Activated T-cell treated with anti-CD3 and anti-CD28 coated beads, Interleukin-2, amount 50 U/mL, for 72 hours (primary cell): ENCODE measurements at regions not wholly inside any gene's neighbourhood (a gene's known extent, or its start where the extent isn't known, plus 50 kb on each side); places are given as distances from the start of the nearest gene placed in this dataset.
A peak's percentile ranks its signal among the peaks of the same experiment; 100 is the strongest.

Source experiments
- ATAC-seq, 2 donors: fragments of 150-1000 bp; cut with Tn5 transposase; replicated peaks in 1 of 2; 2 replicates each; pipeline ENCODE4 v1.10.0; 2021; ENCODE audit warnings: moderate library complexity in 2 of 2, mild to moderate bottlenecking in 1 of 2
- DNase-seq, 2 donors: peaks; one replicate each; pipeline ENCODE4 v3.0.0; 2021 to 2022; ENCODE audit warnings: mixed read lengths in 1 of 2
- H3K27ac Mint-ChIP-seq: one replicate; pipeline ENCODE4 v1.8.0; 2022; ENCODE audit warnings: mild to moderate bottlenecking, moderate library complexity, mixed read lengths
- H3K27me3 Mint-ChIP-seq: one replicate; pipeline ENCODE4 v1.8.0; 2022; ENCODE audit warnings: low read depth, mixed read lengths
- H3K36me3 Mint-ChIP-seq, 2 donors: one replicate each; pipeline ENCODE4 v1.8.0; 2022; ENCODE audit warnings: mixed read lengths in 2 of 2, mild to moderate bottlenecking in 1 of 2; ENCODE audit not compliant: insufficient read depth in 2 of 2
- H3K4me1 Mint-ChIP-seq: one replicate; pipeline ENCODE4 v1.8.0; 2022; ENCODE audit warnings: low read depth, mixed read lengths
- H3K4me3 Mint-ChIP-seq, 2 donors: one replicate each; pipeline ENCODE4 v1.8.0; 2022; ENCODE audit warnings: mild to moderate bottlenecking in 2 of 2, mixed read lengths in 2 of 2, moderate library complexity in 2 of 2
- H3K9me3 Mint-ChIP-seq, 2 donors: one replicate each; pipeline ENCODE4 v1.8.0; 2022; ENCODE audit warnings: mixed read lengths in 2 of 2

DNA sequence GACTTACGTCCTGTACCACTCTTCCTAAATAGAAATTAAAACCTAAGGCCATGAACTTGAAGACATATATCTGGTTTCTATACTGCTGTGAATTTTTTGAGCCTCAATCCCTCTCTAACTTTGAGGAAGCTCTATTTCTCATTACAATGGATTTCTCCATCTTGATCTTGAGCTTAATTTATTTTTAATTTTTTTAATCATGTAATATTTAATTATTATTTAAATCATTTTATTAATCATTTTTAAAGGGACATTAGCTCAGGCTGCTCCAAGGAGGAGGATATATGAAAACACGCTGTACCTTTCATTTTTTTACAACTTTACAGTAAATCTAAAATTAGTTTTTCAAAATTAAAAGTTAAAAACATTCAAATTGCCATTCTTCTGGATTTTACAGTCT is 540.5 kb downstream of the SATB2 start:
- Mint-ChIP-seq H3K27ac (no peak overlapping the region), H3K4me3 (no peak overlapping the region), H3K36me3 (no peaks in the 10 kb centered on the region), H3K4me1 (no peaks in the 10 kb centered on the region), H3K9me3 (peaks cover 0 to 4% of the 10 kb centered on the region in 2 donors), H3K27me3 (no peaks in the 10 kb centered on the region)
- ATAC-seq: no peak
- DNase-seq: no peak

DNA sequence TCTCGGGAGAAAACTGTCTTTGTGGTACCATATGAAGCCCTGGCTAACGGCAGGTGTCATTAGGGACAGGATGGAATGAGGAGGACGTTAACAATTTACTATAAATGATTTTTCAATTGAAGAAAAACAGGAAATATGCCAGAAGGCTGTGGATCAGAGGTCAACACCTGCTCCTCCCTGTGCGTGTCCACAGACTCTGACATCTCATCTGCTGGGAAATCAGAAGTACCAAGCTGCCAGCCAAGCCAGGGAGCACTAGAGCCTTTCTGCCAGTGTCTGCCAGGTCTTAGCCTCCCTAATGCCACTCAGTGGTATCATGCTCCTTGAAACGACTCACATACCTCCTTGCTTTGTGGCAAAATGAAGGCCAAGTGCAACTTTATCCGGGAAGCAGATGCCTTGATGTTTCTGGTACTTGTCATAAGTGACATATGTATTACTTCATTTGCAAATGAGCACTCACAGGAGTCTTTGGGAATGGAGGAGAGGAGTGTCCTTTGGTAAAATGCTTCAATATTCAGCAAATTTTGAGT is 541.1 kb downstream of the SATB2 start:
- no peak for DNase-seq
- Mint-ChIP-seq H3K9me3 (peaks cover 0 to 4% of the 10 kb centered on the region in 2 donors), H3K27me3 (no peaks in the 10 kb centered on the region), H3K4me1 (no peaks in the 10 kb centered on the region), H3K4me3 (no peak overlapping the region), H3K27ac (no peak overlapping the region), H3K36me3 (no peaks in the 10 kb centered on the region)
- no peak for ATAC-seq

DNA sequence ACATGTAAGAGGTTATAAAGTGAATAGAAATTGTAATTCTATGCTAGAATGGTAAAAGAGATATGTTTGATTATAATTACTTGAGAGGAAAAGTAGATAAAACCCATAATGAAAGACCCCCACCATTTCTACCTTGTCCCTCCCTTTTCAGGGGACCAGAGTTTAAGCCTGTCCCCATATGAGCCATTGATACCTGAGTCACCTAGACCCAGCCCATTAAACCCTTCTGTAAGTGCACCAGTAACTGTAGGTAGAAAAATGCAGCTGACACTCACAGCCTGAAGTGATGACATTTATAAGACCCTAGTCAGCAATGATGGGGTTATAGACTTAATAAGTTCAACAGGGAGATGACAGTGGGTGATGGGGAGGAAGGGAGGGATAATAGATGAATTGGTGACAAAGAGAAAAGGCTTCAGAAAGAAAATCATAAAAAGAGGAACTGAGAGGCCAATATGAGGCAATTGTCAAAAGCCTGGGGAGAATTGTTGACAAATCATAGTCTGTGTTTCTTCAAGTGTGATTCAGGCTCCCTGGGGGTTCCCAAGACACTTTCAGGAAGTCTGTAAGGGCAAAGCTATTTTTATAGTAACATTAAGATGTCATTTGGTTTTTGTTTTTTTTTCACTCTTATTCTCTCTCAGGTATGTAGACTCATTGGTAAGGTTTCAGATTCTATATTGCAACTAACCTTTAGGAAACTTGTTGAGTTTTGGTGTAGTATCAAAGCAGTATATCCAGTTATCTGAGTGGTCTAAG is 544.2 kb downstream of the SATB2 start:
- Mint-ChIP-seq H3K36me3 (no peaks in the 10 kb centered on the region), H3K4me3 (no peak overlapping the region), H3K9me3 (no peaks in the 10 kb centered on the region), H3K4me1 (no peaks in the 10 kb centered on the region), H3K27me3 (no peaks in the 10 kb centered on the region), H3K27ac (no peak overlapping the region)
- peak in 1 of 2 donors; percentile 42 for ATAC-seq
- DNase-seq: no peak

DNA sequence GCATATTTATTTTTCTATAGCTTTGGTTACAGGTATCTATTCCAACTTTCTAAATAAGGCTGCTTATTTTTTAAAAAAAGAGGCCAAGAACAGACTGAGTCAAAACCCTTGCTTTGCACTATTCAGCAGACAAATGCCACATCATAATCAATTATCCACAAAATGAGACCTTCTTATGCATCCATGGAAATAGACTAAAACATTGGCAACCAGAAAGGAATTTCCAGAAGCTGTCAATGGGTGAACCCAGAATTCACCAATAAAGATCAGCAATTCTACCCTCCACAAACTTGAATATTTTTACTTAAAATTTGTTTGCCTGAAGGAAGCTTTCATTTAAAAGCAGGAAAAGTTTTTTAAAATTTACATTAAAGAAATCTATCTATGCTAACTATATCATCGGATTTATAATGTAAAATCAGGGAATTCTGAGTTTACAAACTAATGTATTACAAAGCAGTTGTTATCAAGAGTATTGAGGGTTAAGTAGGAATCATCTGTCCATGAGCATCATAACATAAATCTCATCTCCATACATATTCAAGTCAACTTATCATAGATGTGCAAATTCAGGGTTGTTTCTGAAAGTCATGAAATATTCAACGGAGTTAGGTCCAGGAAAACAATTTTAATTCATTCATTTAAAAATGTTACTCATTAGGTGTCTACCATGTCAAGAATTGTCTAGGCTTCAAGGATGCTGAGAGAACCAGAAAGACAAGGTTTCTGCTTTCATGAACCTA is 548.0 kb downstream of the SATB2 start:
- Mint-ChIP-seq H3K27me3 (no peaks in the 10 kb centered on the region), H3K4me3 (no peak overlapping the region), H3K36me3 (no peaks in the 10 kb centered on the region), H3K27ac (no peak overlapping the region), H3K4me1 (no peaks in the 10 kb centered on the region), H3K9me3 (peaks cover 0 to 2% of the 10 kb centered on the region in 2 donors)
- no peak for ATAC-seq
- no peak for DNase-seq

DNA sequence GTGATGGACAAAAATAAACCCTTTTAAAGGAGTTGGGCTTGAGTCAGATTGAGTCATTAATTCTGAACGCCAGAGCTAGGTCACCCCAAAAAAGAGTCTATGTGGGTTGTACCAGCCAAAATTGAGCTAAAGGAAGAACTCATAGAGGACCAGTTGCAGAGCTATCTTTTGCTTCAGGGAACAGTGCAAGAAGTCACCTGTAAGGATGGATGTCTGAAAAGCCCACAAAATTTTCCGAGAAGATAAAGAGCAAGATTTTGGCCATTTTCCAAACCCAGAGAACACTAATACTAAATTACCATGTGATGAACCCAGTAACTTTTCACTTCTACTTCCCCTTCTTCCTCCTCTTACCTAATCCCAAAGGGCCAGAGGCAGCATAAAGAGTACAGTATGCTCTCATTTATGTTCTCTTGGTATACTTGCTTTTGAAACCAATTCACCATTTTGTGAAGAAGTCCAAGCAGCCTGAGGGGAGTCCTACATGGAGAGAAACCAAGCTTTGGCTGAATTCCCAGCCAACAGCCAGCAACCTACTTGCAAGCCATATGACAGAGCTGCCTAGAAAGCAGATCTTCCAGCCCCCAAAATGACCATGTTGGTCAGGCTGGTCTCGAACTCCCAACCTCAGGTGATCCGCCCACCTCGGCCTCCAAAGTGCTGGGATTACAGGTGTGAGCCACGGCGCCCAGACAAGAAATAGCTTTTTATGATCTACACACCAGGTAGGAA is 551.7 kb downstream of the SATB2 start:
- H3K27ac Mint-ChIP-seq: no peak overlapping the region
- peaks cover 2 to 3% of the 10 kb centered on the region in 2 donors for H3K9me3 Mint-ChIP-seq
- no peak overlapping the region for H3K4me3 Mint-ChIP-seq
- no peak for ATAC-seq
- DNase-seq: no peak
- no peaks in the 10 kb centered on the region for H3K4me1 Mint-ChIP-seq
- no peaks in the 10 kb centered on the region for H3K36me3 Mint-ChIP-seq
- H3K27me3 Mint-ChIP-seq: no peaks in the 10 kb centered on the region

DNA sequence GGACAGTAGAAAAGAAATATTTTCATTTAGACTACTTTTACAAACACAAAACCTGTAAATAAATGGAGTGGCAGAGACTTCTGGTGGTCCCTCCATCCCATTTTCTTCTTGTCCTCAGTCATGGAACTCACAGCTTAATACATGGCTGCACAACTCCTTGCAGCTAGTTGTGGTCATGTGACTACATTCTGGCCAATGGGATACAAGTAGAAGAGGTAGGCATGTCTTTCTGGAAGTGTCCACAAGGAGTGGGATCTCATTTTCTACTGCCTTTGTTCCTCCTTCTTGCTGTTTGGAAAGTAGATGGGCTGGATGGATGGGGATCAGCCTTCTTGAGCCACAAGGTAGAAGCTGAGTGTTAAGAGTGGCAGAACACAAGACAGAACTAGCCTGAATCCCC is 555.8 kb downstream of the SATB2 start:
- no peak for DNase-seq
- H3K4me1 Mint-ChIP-seq: no peaks in the 10 kb centered on the region

DNA sequence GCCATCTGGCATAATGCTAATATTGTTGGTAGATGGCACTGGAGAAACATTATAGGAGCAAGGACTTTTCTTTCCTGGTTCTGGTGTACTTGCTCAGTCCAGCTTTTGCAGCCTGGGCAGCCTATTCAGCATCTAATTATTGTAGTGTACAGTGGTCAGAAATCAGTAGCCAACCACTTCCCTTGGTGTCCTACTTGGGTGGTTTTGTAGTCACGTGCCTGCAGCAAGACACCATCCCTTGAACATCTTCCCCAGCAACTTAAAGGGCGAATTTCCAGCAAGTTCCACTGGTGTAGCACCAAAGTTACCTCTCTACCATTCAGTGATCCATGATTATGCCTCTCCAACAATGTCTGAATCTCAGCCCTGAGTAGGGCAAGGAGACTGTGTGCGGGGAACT is 557.6 kb downstream of the SATB2 start:
- DNase-seq (no peak), ATAC-seq (no peak)
- no peaks in the 10 kb centered on the region for H3K4me1 Mint-ChIP-seq
- H3K27me3 Mint-ChIP-seq: no peaks in the 10 kb centered on the region
- no peaks in the 10 kb centered on the region for H3K36me3 Mint-ChIP-seq
- H3K27ac Mint-ChIP-seq: no peak overlapping the region
- peaks cover 5 to 8% of the 10 kb centered on the region in 2 donors for H3K9me3 Mint-ChIP-seq
- no peak overlapping the region for H3K4me3 Mint-ChIP-seq

More for the DNA sequence above, 555.8 kb downstream of the SATB2 start:
- Mint-ChIP-seq H3K36me3 (no peaks in the 10 kb centered on the region), H3K27me3 (no peaks in the 10 kb centered on the region), H3K9me3 (peaks cover 6 to 8% of the 10 kb centered on the region in 2 donors), H3K27ac (no peak overlapping the region), H3K4me3 (no peak overlapping the region)
- ATAC-seq: no peak

DNA sequence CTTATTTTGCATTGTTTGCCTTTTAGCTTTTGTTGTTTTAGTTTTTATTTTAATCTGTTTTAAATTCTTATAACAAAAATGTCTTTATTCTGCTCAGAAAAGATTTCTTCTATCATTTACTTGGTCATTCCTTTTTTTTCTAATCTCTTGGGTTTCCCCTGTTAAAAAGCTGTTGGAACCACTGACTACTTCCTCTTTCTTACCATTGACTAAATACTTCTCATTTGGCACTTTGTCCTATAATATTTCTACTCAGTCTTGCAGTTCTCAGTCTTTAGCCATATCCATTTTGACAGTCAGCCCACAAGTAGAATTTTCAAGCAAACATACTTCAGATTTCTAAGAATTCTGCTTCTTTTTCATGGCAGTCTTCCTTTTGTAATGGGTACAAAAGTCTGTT is 567.2 kb downstream of the SATB2 start:
- H3K9me3 Mint-ChIP-seq: peaks cover 5 to 6% of the 10 kb centered on the region in 2 donors
- DNase-seq (no peak), ATAC-seq (no peak)
- no peak overlapping the region for H3K27ac Mint-ChIP-seq
- peaks cover 0 to 1% of the 10 kb centered on the region in 2 donors for H3K36me3 Mint-ChIP-seq
- H3K4me1 Mint-ChIP-seq: no peaks in the 10 kb centered on the region
- H3K27me3 Mint-ChIP-seq: no peaks in the 10 kb centered on the region
- no peak overlapping the region for H3K4me3 Mint-ChIP-seq

DNA sequence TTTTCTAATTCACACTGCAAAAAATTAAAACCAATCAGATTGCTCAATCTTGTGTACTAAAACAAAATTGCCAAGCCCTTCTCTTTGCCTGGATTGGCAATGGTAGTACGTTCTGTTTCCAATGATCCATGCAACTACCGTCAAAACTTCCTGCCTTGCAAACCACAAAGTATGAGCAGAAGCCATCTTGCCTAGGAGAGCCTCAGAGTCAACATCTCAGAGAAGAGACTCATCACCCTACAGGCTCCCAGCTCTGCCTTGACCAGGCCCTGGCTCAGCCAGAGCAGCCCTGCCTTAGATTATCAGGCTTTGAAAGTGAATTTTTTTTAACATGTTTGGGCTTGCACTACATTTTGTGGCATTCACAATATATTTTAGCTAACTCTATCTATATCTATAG is 574.1 kb downstream of the SATB2 start:
- no peak overlapping the region for H3K4me3 Mint-ChIP-seq

DNA sequence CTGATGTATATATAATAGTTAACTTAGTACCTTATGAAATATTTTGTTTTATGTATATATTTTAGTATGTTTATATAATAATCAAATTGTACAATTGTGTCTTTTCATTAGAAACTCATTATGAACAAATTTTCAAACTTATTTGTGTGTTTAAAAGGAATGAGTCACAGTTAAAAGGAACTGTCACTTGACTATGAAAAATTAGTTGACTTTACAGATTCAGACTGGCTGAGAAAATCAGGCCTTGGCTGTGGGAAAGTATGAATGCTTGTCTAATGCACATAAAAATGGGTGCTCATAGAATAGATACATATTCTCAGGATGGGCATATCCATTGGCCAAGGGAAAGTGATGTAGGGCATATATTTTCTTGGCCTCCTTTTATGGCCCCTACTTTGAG is 576.8 kb downstream of the SATB2 start:
- Mint-ChIP-seq H3K4me1 (no peaks in the 10 kb centered on the region), H3K36me3 (no peaks in the 10 kb centered on the region), H3K27ac (no peak overlapping the region), H3K9me3 (no peaks in the 10 kb centered on the region), H3K4me3 (no peak overlapping the region), H3K27me3 (no peaks in the 10 kb centered on the region)
- DNase-seq (no peak), ATAC-seq (no peak)

More for the DNA sequence above, 574.1 kb downstream of the SATB2 start:
- H3K4me1 Mint-ChIP-seq: no peaks in the 10 kb centered on the region
- DNase-seq (no peak), ATAC-seq (no peak)
- no peaks in the 10 kb centered on the region for H3K36me3 Mint-ChIP-seq
- H3K9me3 Mint-ChIP-seq: no peaks in the 10 kb centered on the region
- H3K27me3 Mint-ChIP-seq: no peaks in the 10 kb centered on the region
- H3K27ac Mint-ChIP-seq: no peak overlapping the region

DNA sequence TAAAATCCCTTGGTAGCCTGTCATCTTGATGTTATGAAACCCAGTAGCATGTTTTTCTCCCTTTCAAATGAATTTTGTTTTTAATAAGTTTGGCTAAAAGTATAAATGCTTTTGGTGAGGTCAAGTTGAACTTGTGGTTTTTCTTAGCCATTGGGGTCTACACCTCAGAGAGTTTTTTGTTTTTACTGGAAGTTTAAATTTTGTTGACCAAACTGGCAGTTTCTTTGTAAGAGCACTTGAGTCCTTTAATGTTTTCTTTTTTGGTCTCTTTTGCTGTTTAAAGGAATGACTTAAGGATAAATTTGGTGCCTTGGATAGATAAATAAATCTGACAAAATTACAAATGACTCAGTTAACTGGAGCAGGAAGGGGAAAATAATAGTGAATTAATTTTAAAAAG is 577.3 kb downstream of the SATB2 start:
- Mint-ChIP-seq H3K9me3 (peaks cover 0 to 2% of the 10 kb centered on the region in 2 donors), H3K36me3 (no peaks in the 10 kb centered on the region)

DNA sequence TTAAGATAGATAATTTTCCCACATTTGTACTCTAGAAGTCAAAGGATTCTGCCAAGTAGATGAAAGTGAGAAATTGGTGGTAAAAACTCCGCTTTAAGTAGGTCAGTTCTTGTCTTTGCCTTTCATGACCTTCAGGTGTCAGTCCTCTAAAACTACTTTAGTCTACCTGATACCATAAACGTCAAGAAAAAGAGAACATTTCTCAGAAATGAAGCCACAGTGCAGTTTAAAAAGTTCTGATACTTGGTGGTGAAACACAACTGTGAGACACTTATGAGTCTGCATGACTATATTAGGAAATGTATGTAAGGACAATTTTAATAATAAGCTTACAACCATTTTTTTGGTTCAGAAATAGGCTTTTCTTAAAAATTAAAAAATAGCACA is 583.3 kb downstream of the SATB2 start:
- H3K9me3 Mint-ChIP-seq: peaks cover 2 to 4% of the 10 kb centered on the region in 2 donors

More for the DNA sequence above, 577.3 kb downstream of the SATB2 start:
- Mint-ChIP-seq H3K4me1 (no peaks in the 10 kb centered on the region), H3K4me3 (no peak overlapping the region), H3K27me3 (no peaks in the 10 kb centered on the region), H3K27ac (no peak overlapping the region)
- ATAC-seq: no peak
- no peak for DNase-seq

More for the DNA sequence above, 583.3 kb downstream of the SATB2 start:
- Mint-ChIP-seq H3K36me3 (no peaks in the 10 kb centered on the region), H3K27ac (no peak overlapping the region), H3K27me3 (no peaks in the 10 kb centered on the region), H3K4me3 (no peak overlapping the region), H3K4me1 (no peaks in the 10 kb centered on the region)
- no peak for ATAC-seq
- no peak for DNase-seq
